8988T (cell line): ENCODE measurements at regions not wholly inside any gene's neighbourhood (a gene's known extent, or its start where the extent isn't known, plus 50 kb on each side); places are given as distances from the start of the nearest gene placed in this dataset.

Experiments
- DNase-seq: peaks from one replicate; pipeline ENCODE4 v3.0.0; 2011

DNA sequence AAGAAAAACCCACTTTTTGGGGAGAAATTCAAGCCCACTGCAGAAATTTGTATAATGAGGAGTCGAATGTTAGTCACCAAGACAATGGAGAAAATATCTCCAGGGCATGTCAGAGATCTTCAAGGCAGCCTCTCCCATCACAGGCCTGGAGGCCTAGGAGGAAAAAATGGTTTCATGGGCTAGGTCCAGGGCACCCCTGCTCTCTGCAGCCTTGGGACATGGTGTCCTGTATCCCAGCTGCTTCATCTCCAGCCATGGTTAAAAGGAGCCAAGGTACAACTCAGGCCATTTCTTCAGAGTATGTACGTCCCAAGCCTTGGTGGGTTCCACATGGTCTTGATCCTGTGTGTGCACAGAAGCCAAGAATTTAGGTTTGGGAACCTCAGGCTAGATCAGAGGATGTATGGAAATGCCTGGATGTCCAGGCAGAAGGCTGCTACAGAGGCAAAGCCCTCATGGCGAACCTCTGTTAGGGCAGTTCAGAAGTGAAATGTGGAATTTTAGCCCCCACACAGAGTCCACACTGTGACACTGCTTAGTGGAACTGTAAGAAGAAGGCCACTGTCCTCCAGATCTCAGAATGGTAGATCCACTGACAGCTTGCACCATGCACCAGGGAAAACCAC is 561.4 kb downstream of the ISL1 start:
- DNase-seq = no peak

DNA sequence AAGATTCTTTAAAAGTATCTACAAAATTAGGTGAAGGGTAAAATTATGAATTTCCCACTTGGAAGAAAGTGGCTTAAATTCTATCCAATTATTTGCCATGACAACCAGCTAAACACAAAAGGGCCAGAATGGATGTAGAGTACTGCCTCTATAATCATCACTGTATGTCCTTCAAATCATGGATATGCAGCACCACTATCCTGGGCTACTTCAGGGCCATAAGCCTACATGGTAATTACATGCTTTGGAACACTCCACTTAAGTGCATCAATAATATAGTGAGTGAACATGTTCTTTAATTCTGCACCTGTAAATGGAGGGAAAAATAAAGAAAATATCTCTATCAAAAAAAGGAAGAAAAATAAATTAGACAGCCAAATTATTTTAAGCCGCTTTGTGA is 575.2 kb downstream of the ISL1 start:
- no peak for DNase-seq

DNA sequence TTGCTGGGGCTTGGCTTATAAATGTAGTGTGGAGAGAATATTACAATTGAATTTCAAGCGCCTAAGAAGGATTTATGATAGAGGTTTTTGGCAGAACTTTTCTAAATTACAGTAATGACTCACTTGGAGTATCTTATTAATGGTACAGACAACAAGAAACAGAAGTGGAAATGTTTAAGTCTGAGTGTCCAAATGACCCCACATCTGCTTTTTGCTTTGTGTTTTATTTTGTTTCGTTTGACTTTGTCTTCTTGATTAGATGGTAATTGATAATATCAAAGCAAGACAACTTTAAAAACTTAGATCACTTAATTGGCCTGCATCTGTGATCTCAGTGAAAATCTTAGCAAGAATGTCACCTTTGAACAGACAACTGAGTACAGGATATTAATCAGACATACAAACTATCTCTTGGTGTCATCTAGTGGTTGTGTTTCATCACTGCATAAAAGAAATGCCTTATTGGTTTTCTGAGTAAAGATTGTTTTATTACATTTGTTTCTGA is 577.4 kb downstream of the ISL1 start:
- DNase-seq = no peak

DNA sequence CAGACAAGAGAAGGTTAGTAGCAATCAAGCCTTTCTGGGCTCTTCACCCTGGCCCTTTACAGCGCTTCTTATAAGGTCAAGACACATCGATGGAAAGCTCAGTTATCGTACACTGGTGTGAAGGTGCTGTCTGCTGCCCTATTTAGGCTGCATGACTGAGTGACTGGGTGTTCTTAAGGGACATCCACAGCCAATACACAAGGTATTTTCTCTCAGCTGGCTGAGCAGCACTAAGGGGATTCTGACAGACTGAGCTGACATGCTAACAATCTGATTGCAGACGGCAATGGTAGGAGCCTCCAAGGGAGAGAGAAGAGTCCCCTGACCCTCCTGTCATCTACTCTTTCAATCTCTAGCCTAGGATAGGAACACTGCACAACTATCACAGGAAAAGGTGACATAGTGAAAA is 577.9 kb downstream of the ISL1 start:
- no peak for DNase-seq

DNA sequence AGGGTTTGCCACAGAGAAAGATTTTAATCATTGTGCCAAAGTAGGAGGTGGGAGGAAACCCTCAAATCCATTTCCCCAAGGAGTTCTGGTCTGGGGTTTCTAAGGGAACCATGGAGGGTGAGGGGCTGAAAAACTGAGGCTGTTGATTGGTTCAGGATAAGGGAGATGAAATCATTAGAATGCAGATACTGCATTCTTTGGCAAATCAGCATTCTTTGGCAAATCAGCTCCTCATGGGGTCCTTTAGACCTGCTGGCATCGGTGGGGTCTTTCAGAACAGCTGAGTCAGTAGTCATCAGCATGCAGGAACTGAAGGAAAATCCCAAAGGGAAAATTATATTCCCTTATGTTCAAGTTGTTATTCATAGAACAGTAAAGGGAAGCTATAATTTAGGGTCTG is 585.5 kb downstream of the ISL1 start:
- DNase-seq = no peak

DNA sequence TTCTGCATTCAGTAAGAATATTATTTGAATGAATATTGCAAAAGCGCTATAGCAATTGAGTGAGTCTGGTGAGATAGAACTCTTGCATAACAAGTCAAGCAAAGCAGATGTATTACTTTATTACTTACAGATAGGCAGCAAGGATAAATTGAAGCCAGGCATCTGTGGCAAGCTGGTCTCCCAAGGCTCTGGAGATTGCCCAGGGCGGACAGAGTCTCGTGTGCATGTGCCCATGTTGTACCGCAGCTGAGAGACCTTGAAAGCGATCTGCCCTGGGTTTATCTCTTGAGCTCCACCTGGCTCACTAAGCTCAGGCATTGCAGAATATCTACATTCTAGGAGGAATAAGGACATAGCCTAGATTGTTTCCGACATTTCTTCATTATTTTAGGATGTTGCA is 591.6 kb downstream of the ISL1 start:
- DNase-seq = no peak

DNA sequence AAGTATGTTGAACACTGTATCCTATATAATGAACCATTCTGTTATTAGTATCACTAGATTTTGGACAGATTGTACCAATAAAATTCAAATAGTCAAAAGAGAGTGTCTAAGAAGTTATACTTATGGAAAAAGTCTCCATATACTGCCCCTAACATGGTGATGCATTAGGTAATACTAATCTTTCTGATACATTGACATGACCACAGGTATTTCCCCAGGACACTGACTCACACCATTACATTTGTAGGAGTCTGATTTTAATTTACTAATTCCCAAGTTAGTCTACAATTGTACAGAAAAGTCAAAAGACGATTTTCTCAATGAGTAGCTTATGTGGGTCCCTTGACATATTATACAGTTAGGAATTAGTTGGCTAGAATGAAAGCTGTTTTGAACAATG is 593.8 kb downstream of the ISL1 start:
- DNase-seq = no peak

DNA sequence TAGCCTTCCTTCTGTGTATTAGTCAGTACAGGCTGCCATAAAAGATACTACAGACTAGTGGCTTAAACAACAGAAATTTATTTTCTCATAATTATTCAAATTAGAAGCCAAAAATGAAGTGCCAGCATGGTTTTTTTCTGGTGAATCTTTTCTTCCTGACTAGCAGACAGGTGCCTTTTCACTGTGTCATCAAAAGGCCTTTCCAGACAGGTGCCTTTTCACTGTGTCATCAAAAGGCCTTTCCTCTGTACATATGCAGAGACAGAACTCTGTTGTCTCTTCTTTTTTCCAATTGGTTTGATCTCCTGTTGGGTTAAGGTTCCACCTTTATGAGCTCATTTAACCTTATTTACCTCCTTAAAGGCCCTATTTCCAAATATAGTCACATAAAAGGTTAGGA is 599.9 kb downstream of the ISL1 start:
- no peak for DNase-seq

DNA sequence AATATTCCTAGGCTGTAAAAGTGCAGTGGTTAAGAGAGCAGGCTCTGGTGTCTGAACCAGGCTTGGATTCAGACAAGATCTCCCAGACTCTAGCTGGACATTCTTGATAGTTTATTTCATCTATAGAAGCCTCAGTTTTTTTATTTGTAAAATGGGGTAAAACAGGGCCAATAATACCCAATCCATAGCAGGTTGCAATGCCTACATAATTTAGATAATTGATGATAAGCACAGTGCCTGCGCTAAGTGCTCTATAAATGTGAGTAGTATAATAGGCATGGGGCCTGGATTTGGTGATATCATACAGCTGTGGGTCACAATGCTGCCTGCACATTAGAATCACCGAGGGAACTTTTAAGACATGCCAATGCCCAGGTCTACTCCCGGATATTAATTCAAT is 603.5 kb downstream of the ISL1 start:
- DNase-seq = no peak

DNA sequence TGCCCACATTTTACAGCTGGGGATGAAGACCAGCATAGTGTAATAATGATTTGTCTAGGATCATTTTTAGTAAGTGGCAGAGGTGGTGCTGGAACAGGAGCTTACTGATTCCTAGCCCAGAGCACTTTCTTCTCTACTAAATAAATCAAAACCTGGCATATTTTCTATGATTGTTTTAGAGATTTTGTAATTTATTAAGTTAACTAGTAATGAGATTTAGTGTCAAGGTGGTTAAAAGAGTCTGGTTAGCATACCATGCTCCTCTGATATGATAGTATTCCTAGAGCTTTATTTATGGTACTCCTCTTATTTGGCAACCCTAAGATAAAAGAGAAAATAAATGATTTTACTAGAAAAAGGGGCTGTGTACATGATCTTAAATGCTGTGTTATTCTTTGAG is 604.0 kb downstream of the ISL1 start:
- DNase-seq = no peak

DNA sequence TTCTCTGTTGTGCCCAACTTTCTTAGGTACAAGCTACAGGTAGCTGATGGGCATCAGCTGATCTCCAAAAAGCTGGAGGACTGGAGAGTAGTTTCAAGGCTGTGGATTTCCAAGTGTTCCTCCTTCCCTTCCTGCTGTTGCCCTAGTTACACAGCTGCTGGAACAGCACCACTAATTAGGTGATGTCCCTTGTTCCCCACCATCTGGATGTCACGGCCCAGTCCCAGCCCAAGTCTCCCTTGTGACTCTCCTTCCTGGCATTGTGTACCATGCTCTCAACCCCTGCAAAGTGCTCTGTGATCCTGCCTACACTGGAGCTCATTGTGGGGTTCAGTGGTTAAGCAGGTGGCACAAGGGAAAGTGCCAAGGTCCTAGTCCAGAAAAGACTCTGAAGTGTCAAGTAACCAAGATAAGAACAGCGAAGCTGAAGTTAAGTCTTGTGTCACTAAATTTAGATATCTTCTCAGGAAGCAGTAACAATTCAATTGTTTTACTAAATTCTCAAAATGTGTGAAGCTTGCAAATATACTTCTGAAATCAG is 604.5 kb downstream of the ISL1 start:
- DNase-seq = no peak

DNA sequence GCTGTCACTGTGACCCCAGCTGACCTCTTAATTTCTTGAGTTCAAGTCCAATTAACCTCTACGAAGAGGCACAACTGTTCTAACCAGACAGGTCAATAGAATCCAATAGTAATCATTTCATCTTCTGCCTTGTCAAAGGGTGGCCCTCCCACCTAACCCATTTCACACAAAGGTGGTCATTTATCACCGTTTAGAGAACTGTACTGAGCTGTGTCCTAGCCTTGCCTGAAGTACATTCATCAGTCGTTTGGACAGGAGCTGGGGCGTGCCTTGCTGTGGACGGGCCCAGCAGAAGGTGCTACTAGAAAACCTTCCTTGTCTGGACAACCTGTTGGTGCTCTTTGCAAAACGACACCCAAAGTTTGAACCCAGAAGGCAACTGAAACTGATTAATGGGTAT is 605.4 kb downstream of the ISL1 start:
- DNase-seq = no peak

DNA sequence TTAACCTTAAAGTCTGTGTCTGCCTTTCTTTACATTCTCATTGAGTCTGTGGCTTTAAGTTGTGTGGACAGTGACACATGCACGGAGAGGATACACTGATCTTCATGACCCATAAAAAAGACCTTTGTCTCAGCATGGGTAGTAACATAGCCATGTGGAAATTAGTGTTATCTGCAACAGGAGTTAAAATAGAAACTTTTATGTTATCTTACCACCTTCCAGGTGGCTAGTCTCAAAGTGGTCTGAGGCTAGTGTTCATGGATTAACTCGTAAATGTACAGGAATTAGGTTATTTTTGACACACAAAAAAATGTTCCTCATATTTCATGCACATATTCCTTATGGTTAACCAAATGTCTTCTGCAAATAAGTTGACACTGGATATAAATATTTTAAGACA is 607.0 kb downstream of the ISL1 start:
- DNase-seq = no peak

DNA sequence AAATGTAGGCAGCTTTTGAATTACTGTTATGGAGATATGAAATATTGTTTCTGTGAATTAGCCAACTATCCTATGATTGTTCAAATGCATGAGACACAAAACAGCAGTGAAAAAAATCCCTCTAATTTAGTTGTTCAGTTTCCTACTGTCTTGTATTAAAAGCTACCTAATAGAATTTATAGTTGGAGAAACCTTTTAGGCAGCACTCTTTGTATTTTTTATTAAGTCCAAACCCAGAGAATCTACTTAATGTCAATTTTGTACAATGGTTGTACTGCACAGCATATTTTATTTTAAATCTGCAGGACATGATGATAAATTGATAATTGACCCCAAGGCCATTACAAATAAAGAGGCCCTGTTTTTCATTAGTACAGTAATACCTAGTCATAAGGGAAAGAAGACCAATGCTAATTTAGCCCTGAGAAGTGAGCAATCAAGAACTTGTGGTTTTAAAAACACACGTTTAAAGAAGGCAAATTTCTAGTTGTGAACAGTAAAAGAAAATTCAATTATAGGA is 607.5 kb downstream of the ISL1 start:
- DNase-seq = no peak

DNA sequence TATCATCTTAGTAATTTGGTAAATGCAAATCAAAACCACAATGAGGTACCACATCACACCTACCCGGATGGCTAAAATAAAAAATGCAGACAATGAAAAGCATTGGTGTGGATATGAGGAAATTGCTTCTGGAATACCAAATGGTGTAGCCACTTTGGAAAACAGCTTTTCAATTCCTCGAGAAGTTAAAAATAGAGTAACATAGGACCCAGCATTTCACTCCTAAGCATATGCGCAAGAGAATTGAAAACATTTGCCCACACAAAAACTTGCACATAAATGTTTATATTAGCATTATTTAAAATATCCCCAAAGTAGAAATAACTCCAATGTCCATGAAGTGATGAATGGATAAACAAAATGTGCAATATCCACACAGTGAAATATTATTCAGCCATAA is 608.7 kb downstream of the ISL1 start:
- DNase-seq = no peak

DNA sequence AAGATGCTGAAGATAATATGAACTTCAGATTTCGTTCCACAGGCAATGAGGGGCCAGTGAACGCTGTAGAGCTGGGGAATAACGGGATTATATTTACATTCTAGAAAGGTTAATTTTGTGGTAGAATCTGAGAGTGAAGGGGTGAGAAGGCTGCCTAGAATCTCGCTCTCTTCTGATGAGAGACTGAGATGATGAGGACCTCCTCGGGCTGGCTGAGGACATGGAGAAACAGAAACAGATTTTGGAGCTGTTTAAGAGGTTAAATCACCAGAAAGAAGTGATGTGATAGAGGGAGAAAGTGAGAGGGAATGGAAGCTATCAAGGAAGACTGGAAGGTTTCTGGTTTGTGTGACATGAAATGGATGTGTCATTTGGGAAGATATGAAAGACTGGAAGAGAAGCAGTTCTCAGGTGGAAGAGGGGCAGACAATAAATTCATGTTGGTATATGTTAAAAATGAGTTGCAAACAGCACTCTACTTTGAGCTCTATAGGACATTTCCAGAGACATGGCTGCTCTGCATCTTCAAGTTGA is 612.6 kb downstream of the ISL1 start:
- DNase-seq = no peak

DNA sequence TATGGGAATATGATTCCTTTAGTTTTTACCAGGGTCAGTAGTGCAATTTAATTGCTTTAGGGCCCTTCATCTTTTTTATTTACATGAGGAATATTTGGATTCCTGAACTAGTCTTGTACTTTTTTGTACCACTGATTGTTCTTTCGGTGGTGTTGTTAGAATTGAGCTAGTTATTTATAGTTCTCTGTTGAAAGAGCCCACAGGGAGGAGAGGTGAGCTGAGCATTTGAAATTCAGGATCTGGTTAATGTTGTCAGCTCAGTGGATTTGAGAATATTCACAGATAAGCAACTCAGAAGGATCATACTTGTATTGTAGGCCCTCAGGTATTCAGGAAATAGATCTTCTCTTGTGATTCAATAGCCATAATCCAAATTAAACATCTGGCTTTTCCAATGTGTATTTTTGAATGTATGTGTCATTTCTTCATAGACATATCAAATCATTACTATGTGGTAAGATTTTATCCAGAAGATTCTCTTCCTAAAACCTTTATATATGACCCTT is 613.2 kb downstream of the ISL1 start:
- DNase-seq = no peak

DNA sequence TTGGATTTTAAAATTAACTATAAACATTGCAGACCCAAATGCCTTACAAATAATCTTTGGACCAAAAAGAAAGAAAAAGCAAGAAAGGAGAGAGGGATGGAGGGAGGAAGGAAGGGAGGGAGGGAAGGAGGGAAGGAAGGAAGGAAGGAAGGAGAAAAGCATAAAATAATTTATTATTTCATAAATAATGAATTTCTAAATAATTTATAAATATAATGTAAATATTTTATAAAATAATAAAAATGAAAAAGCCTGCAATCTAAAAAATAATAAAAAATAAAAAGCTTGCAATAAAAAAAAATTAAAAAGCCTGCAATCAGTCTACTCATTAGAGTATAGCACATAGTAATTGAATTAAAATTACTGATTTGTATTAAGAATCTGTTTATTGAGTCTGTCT is 614.3 kb downstream of the ISL1 start:
- no peak for DNase-seq

DNA sequence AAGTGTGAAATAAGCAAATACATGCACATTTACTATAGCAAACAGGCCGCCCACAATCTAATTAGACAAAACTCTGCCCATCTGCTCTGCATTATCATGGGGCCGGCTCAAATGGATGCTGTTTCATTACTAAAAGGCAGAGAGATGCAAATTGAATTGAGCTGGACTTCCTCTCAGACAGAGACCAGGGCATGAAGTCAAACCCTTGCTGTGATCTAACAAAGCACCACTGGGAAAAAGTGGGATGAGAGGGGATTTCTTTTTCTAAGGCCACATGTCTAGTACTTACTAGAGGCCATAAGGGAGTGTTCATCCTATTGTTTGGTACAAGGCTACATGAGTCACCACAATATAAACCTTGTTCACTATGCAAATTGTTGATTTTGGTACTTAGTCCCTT is 614.7 kb downstream of the ISL1 start:
- no peak for DNase-seq

DNA sequence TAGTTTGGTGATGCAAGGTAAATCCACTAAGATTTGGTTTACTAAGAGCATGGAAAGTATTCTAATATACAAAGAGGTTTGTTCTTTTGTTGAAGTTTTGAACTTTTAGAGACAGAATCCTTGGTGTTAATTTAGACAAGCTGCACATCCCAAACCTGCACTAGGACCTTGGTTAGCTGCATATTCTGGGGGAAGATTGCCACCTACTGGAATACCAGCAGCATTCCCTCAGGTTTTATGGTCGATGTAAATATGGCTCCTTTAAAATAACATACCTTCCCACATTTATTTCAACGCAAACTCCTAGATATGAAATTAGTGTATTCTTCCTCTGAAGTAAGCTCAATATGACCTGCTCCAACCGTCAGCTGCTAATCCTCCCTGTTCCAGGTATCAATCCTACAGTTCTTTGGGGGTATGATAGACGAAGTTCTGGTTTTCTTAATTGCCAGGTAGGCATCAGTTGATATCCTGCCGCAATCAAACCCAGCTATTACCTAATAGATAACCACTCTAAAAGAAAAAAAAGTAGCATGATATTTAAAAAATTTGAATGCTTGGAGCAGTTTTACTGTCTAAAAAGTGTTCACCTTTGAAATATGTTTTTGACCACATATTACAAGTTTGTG is 624.1 kb downstream of the ISL1 start:
- DNase-seq = no peak

DNA sequence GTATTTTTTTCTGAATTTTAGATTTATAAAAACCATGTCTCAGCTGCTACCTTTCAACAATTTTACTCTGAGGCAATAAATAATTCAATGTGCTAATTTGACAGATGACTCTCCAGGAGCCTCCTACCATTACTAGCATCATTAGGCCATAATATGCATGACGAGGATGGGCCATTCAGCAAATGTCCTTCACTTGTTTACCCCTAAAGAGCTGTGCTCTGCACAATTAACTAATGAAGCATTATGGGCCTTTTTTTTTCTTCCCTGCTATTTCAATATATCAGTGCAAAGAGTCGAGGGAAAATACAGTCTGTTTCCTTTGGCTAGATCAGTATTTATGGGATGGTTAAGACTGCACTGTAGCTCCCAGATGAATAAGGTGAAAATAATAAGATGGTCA is 627.2 kb downstream of the ISL1 start:
- no peak for DNase-seq

DNA sequence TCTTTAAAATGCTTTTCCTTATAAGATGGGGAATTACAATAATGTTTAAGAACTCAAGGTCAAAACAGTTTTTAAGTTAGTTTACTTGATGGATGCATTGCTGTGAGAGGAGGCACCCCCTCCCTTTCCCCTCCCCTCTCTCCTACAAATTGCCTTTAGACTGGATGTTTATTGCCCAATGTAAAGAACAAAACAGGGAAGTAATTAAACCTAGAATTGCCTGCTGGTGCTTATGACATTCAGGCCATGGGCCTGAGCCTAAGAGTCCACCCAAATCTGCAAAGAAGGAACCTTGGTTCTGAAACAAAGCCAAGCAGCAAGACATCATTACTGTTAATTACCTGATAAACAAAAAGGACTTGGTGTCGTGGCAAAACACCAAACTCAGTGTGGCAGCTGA is 630.3 kb downstream of the ISL1 start:
- DNase-seq = no peak

DNA sequence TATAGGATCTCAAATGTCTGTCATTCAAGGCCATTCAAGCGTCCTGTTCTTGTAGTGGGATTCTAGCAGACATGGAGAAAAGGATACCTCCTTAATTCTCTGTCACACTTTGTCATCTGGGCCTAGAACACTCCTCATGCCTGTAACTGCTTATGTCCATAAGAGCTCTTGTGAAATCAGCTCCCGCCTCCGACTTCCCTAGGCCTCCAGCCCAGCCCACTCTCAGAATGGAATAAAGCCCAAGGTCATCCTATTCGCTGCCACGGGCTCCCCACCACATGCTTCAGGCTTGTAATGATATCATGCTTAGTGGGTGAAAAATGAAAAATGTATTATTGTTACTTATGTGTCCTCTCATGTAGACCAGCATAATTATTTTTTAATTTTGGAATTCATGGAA is 632.5 kb downstream of the ISL1 start:
- no peak for DNase-seq

DNA sequence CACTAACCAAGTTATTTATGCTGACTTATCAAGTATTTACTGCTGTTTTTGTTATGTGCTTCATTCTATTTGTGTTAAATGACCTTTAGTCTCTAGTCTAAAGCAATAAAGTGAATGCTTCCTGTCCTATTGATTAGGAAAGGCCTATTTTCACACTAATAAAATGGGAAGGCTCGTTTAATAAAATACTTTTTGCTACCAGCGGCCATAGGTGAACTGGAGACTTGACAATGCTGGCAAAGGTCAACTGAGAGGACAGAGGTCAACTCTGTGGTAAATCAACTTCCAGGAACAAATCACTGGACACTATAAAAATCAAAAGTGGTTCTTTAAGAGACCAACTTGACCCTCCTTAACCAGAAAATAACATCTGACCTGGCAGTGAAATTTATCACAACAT is 634.3 kb downstream of the ISL1 start:
- no peak for DNase-seq
